ENCODE measurements at regions not wholly inside any gene's neighbourhood (a gene's known extent, or its start where the extent isn't known, plus 50 kb on each side); places are given as distances from the start of the nearest gene placed in this dataset.

DNA sequence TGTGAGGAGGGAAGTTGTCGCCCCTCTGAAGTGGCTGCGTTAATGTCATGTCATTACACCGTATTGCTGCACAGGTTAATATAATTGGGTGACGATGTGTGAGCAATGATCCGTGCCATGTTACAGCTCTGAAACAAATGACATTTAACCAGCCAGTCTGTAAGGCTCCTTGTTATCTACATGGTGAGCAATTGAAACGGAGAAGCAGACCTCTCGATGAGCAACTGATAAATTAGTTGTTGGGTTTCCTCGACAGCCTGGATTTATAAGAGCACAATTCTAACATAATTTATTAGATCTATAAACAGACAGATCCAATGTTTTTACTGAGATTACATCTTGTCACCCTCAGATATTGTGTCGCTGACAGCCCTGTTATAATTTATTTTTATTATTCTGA lies 49.9 kb upstream of the MAFB start:
- TF ChIP-seq, protein P1, sequence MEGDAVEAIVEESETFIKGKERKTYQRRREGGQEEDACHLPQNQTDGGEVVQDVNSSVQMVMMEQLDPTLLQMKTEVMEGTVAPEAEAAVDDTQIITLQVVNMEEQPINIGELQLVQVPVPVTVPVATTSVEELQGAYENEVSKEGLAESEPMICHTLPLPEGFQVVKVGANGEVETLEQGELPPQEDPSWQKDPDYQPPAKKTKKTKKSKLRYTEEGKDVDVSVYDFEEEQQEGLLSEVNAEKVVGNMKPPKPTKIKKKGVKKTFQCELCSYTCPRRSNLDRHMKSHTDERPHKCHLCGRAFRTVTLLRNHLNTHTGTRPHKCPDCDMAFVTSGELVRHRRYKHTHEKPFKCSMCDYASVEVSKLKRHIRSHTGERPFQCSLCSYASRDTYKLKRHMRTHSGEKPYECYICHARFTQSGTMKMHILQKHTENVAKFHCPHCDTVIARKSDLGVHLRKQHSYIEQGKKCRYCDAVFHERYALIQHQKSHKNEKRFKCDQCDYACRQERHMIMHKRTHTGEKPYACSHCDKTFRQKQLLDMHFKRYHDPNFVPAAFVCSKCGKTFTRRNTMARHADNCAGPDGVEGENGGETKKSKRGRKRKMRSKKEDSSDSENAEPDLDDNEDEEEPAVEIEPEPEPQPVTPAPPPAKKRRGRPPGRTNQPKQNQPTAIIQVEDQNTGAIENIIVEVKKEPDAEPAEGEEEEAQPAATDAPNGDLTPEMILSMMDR (IDR thresholded peaks at IDR 0.05), result no peak
- TF ChIP-seq EZH2 (IDR thresholded peaks at IDR 0.05; ENCODE audit: borderline replicate concordance, insufficient read depth, low read depth, low read length, poor library complexity, severe bottlenecking), result no peak
- 60% methylated on average over 4 of the region's 9 CpGs for WGBS (ENCODE audit: insufficient coverage)
- no peaks in the 10 kb centered on the region for H3K36me3 ChIP-seq (replicated peaks in 1 of 2; ENCODE audit: control extremely low read depth in 1 of 2, control insufficient read depth in 1 of 2, extremely low read depth in 1 of 2, insufficient read depth in 2 of 2, low read length in 1 of 2)

DNA sequence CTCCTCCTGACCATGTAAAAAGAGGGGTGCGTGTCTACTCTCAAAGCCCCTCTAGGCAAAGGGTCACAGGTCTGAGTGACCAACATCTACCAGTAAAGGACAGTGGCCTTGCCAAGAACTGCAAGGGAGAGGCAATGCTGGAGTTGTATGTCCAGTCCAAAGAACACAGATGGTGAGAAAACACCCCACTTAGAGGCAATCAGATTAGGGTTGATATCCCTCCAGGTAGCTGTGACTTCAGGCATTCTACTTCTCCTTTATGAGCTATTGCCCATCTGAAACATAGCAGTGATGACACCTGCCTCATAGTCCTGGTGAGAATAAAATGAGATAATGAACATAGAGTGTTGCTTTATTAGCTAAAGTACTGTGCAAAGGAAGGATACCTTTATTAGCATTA lies 50.8 kb upstream of the MAFB start:
- POLR2A ChIA-PET, result no interaction called here
- Histone ChIP-seq H3K4me3 (ENCODE audit: control extremely low read depth in 1 of 5, extremely low read depth in 1 of 5, insufficient read depth in 1 of 5, low read depth in 2 of 5, low read length in 4 of 5) (no peak overlapping the region), H3K9ac (ENCODE audit: low read length) (no peak overlapping the region), H3K4me2 (replicated peaks; ENCODE audit: low read depth, low read length, poor library complexity, severe bottlenecking) (no peak overlapping the region), H3K79me2 (ENCODE audit: control insufficient read depth, insufficient read depth, low read length) (no peaks in the 10 kb centered on the region), H2AFZ (ENCODE audit: insufficient read depth, low read depth, low read length, poor library complexity, severe bottlenecking) (no peak overlapping the region), H3K4me1 (ENCODE audit: control insufficient read depth in 2 of 2, insufficient read depth in 2 of 2, low read length in 2 of 2) (peaks cover 15% of the 10 kb centered on the region in 2 donors), H3K36me3 (replicated peaks in 1 of 2; ENCODE audit: control extremely low read depth in 1 of 2, control insufficient read depth in 1 of 2, extremely low read depth in 1 of 2, insufficient read depth in 2 of 2, low read length in 1 of 2) (no peaks in the 10 kb centered on the region), H3K27me3 (replicated peaks in 1 of 4; ENCODE audit: control extremely low read depth in 1 of 4, control insufficient read depth in 3 of 4, insufficient read depth in 4 of 4, low read length in 3 of 4) (peaks cover 0 to 6% (median 0%) of the 10 kb centered on the region in 4 experiments), H4K20me1 (ENCODE audit: control insufficient read depth, insufficient read depth, low read length, poor library complexity, severe bottlenecking) (no peaks in the 10 kb centered on the region), H3K9me3 (ENCODE audit: control extremely low read depth in 1 of 3, control insufficient read depth in 2 of 3, insufficient read depth in 1 of 3, low read length in 2 of 3) (no peaks in the 10 kb centered on the region), H3K27ac (ENCODE audit: low read length in 2 of 2) (no peak overlapping the region)
- no peak for ATAC-seq (ENCODE audit: low read depth)
- peaks cover 15% of the 10 kb centered on the region for H3K4me1 Mint-ChIP-seq
- no CpG with 5 or more reads among the region's 1 CpG for WGBS (ENCODE audit: insufficient coverage)
- no peak overlapping the region for H3K27ac Mint-ChIP-seq
- TF ChIP-seq EZH2 (IDR thresholded peaks at IDR 0.05; ENCODE audit: borderline replicate concordance, insufficient read depth, low read depth, low read length, poor library complexity, severe bottlenecking), result no peak
- TF ChIP-seq, protein P1 (IDR thresholded peaks at IDR 0.05), result no peak
- H3K27me3 Mint-ChIP-seq, result peaks cover 21% of the 10 kb centered on the region
- no peak overlapping the region for H3K4me3 Mint-ChIP-seq
- CTCF ChIA-PET, result interaction anchor here (1.5 to 5.7 kb wide), 2 partner anchors 20 to 223 kb away, joined by 3 to 35 read pairs; no protein-coding TSS in a partner anchor
- DNase-seq, result no peak
- intact Hi-C loops (cut with micrococcal nuclease), result no loop called here
- no peaks in the 10 kb centered on the region for H3K9me3 Mint-ChIP-seq (ENCODE audit: insufficient read depth)

More for the DNA sequence above, 49.9 kb upstream of the MAFB start:
- Histone ChIP-seq H3K27me3 (replicated peaks in 1 of 4; ENCODE audit: control extremely low read depth in 1 of 4, control insufficient read depth in 3 of 4, insufficient read depth in 4 of 4, low read length in 3 of 4) (peaks cover 0 to 6% (median 2%) of the 10 kb centered on the region in 4 experiments), H2AFZ (ENCODE audit: insufficient read depth, low read depth, low read length, poor library complexity, severe bottlenecking) (no peak overlapping the region), H3K9ac (ENCODE audit: low read length) (no peak overlapping the region), H4K20me1 (ENCODE audit: control insufficient read depth, insufficient read depth, low read length, poor library complexity, severe bottlenecking) (no peaks in the 10 kb centered on the region), H3K27ac (ENCODE audit: low read length in 2 of 2) (no peak overlapping the region), H3K4me1 (ENCODE audit: control insufficient read depth in 2 of 2, insufficient read depth in 2 of 2, low read length in 2 of 2) (peaks cover 6% of the 10 kb centered on the region in 2 donors), H3K4me3 (ENCODE audit: control extremely low read depth in 1 of 5, extremely low read depth in 1 of 5, insufficient read depth in 1 of 5, low read depth in 2 of 5, low read length in 4 of 5) (no peak overlapping the region), H3K9me3 (ENCODE audit: control extremely low read depth in 1 of 3, control insufficient read depth in 2 of 3, insufficient read depth in 1 of 3, low read length in 2 of 3) (no peaks in the 10 kb centered on the region), H3K79me2 (ENCODE audit: control insufficient read depth, insufficient read depth, low read length) (no peaks in the 10 kb centered on the region), H3K4me2 (replicated peaks; ENCODE audit: low read depth, low read length, poor library complexity, severe bottlenecking) (no peak overlapping the region)
- Mint-ChIP-seq H3K9me3 (ENCODE audit: insufficient read depth) (no peaks in the 10 kb centered on the region), H3K4me3 (no peak overlapping the region), H3K4me1 (peaks cover 8% of the 10 kb centered on the region), H3K27me3 (peaks cover 26% of the 10 kb centered on the region), H3K27ac (no peak overlapping the region)
- ATAC-seq (ENCODE audit: low read depth) (no peak), DNase-seq (no peak)
- CTCF ChIA-PET, result interaction anchor here (1.0 to 5.7 kb wide), 3 partner anchors 10 to 224 kb away, joined by 3 to 35 read pairs (median 3); no protein-coding TSS in a partner anchor
- intact Hi-C loops (cut with micrococcal nuclease), result no loop called here
- POLR2A ChIA-PET, result no interaction called here

All from B cell (primary cell).